Fibroblast of skin of right biceps (primary cell): ENCODE measurements at regions not wholly inside any gene's neighbourhood (a gene's known extent, or its start where the extent isn't known, plus 50 kb on each side); places are given as distances from the start of the nearest gene placed in this dataset.
"Not testable (repeated sequence)": the region's sequence is repeated elsewhere in the genome, so short reads cannot be mapped to it uniquely, and the experiment has no call there.

Experiments used
- DNase-seq: peaks from one replicate; pipeline ENCODE4 v3.0.0-alpha.2; 2013

GRCh38 chr15:62325597-62325996 lies 160.5 kb upstream of the C2CD4B start:
- DNase-seq, result no peak

GRCh38 chr15:62326460-62327011 lies 161.5 kb upstream of the C2CD4B start:
- DNase-seq, result peak; percentile 15

- no peak for DNase-seq
These were observed 162.3 kb upstream of the C2CD4B start for GRCh38 chr15:62327406-62327805.

- not testable (repeated sequence) for DNase-seq
These were observed 167.4 kb upstream of the C2CD4B start for GRCh38 chr15:62332472-62332871.

- DNase-seq, result no peak
These were observed 169.5 kb upstream of the C2CD4B start for GRCh38 chr15:62334536-62334935.

- DNase-seq, result no peak
These were observed 172.8 kb upstream of the C2CD4B start for GRCh38 chr15:62337934-62338333.

- no peak for DNase-seq
These were observed 173.4 kb upstream of the C2CD4B start for GRCh38 chr15:62338497-62338896.

- DNase-seq, result no peak
These were observed 177.9 kb upstream of the C2CD4B start for GRCh38 chr15:62342959-62343358.

- no peak for DNase-seq
These were observed 178.3 kb upstream of the C2CD4B start for GRCh38 chr15:62343397-62343796.

- DNase-seq, result peak; percentile 78
These were observed 179.9 kb upstream of the C2CD4B start for GRCh38 chr15:62344806-62345539.

- no peak for DNase-seq
These were observed 181.1 kb upstream of the C2CD4B start for GRCh38 chr15:62346168-62346567.

GRCh38 chr15:62348118-62348517 lies 183.0 kb upstream of the C2CD4B start:
- DNase-seq, result no peak

- no peak for DNase-seq
These were observed 183.5 kb upstream of the C2CD4B start for GRCh38 chr15:62348623-62349022.

- no peak for DNase-seq
These were observed 187.7 kb upstream of the C2CD4B start for GRCh38 chr15:62352817-62353216.

- peak; percentile 56 for DNase-seq
These were observed 192.3 kb upstream of the C2CD4B start for GRCh38 chr15:62357431-62357830.

- peak; percentile 16 for DNase-seq
These were observed 194.3 kb upstream of the C2CD4B start for GRCh38 chr15:62359416-62359815.

GRCh38 chr15:62360332-62361097 lies 195.4 kb upstream of the C2CD4B start:
- DNase-seq, result peak; percentile 54

GRCh38 chr15:62362144-62362543 lies 197.1 kb upstream of the C2CD4B start:
- DNase-seq, result no peak

- peak; percentile 81 for DNase-seq
These were observed 197.5 kb upstream of the C2CD4B start for GRCh38 chr15:62362608-62363007.

GRCh38 chr15:62363913-62364312 lies 198.8 kb upstream of the C2CD4B start:
- no peak for DNase-seq

GRCh38 chr15:62365795-62366442 lies 200.8 kb upstream of the C2CD4B start:
- DNase-seq, result no peak

GRCh38 chr15:62369454-62369853 lies 204.4 kb upstream of the C2CD4B start:
- DNase-seq, result no peak

GRCh38 chr15:62371683-62372082 lies 206.6 kb upstream of the C2CD4B start:
- not testable (repeated sequence) for DNase-seq
